H9 (cell line): ENCODE measurements at regions not wholly inside any gene's neighbourhood (a gene's known extent, or its start where the extent isn't known, plus 50 kb on each side); places are given as distances from the start of the nearest gene placed in this dataset.

ENCODE experiments used
- DNase-seq: peaks from one replicate; pipeline ENCODE4 v3.0.0-alpha.2; 2017
- H2AFZ ChIP-seq: one replicate; pipeline ENCODE4 v1.6.1; 2013; ENCODE audit warnings: mild to moderate bottlenecking, low read length, control low read depth, moderate library complexity
- H2AK5ac ChIP-seq: 2 replicates; pipeline ENCODE4 v1.6.1; 2013; ENCODE audit warnings: low read length, control low read depth, mixed read lengths; ENCODE audit not compliant: insufficient read length
- H2BK120ac ChIP-seq: one replicate; pipeline ENCODE4 v1.6.1; 2013; ENCODE audit warnings: low read depth, mild to moderate bottlenecking, low read length, control low read depth, inconsistent platforms; ENCODE audit not compliant: poor library complexity, severe bottlenecking
- H2BK12ac ChIP-seq: 2 replicates; pipeline ENCODE4 v1.6.1; 2013; ENCODE audit warnings: low read length, control low read depth, mixed read lengths, low read depth; ENCODE audit not compliant: insufficient read length
- H2BK15ac ChIP-seq: 2 replicates; pipeline ENCODE4 v1.6.1; 2013; ENCODE audit warnings: low read depth, low read length, control low read depth
- H2BK20ac ChIP-seq: one replicate; pipeline ENCODE4 v1.6.1; 2013; ENCODE audit warnings: low read depth, mild to moderate bottlenecking, low read length, control low read depth, inconsistent platforms; ENCODE audit not compliant: poor library complexity, severe bottlenecking
- H2BK5ac ChIP-seq: 2 replicates; pipeline ENCODE4 v1.6.1; 2013; ENCODE audit warnings: low read length, control low read depth, mixed read lengths; ENCODE audit not compliant: insufficient read length
- H3K14ac ChIP-seq: 2 replicates; pipeline ENCODE4 v1.6.1; 2013; ENCODE audit warnings: low read length, control low read depth; ENCODE audit not compliant: insufficient read depth
- H3K18ac ChIP-seq: 2 replicates; pipeline ENCODE4 v1.6.1; 2013; ENCODE audit warnings: low read depth, mild to moderate bottlenecking, mixed read lengths, low read length, control low read depth; ENCODE audit not compliant: insufficient read length
- H3K23ac ChIP-seq: 2 replicates; pipeline ENCODE4 v1.6.1; 2013; ENCODE audit warnings: low read length, control low read depth, mixed read lengths, low read depth; ENCODE audit not compliant: insufficient read length
- H3K23me2 ChIP-seq: 2 replicates; pipeline ENCODE4 v1.6.1; 2013; ENCODE audit warnings: low read depth, mild to moderate bottlenecking, mixed read lengths, low read length, control low read depth; ENCODE audit not compliant: insufficient read length, poor library complexity, severe bottlenecking
- H3K27ac ChIP-seq: 2 replicates; pipeline ENCODE4 v1.5.1; 2013; ENCODE audit warnings: low read length, control low read depth, mixed read lengths, low read depth; ENCODE audit not compliant: insufficient read length
- H3K27me3 ChIP-seq: 2 replicates; pipeline ENCODE4 v1.6.1; 2013; ENCODE audit warnings: low read length, control low read depth, inconsistent platforms; ENCODE audit not compliant: insufficient read depth
- H3K4ac ChIP-seq: 2 replicates; pipeline ENCODE4 v1.6.1; 2013; ENCODE audit warnings: low read depth, mild to moderate bottlenecking, control low read depth, inconsistent platforms, low read length, moderate library complexity
- H3K4me1 ChIP-seq: 2 replicates; pipeline ENCODE4 v1.6.1; 2013; ENCODE audit warnings: low read length, control low read depth, inconsistent platforms; ENCODE audit not compliant: insufficient read depth
- H3K4me2 ChIP-seq: 2 replicates; pipeline ENCODE4 v1.6.1; 2013; ENCODE audit warnings: low read length, control low read depth, mixed read lengths; ENCODE audit not compliant: insufficient read length, insufficient read depth
- H3K56ac ChIP-seq: 2 replicates; pipeline ENCODE4 v1.6.1; 2013; ENCODE audit warnings: low read depth, mild to moderate bottlenecking, mixed read lengths, low read length, control low read depth; ENCODE audit not compliant: insufficient read length
- H3K79me1 ChIP-seq: 2 replicates; pipeline ENCODE4 v1.6.1; 2013; ENCODE audit warnings: low read depth, mild to moderate bottlenecking, moderate library complexity, low read length, control low read depth, inconsistent platforms; ENCODE audit not compliant: insufficient read depth, poor library complexity, severe bottlenecking
- H3K79me2 ChIP-seq: 2 replicates; pipeline ENCODE4 v1.6.1; 2013; ENCODE audit warnings: low read length, control low read depth, inconsistent platforms; ENCODE audit not compliant: insufficient read depth
- H3K9ac ChIP-seq: 2 replicates; pipeline ENCODE4 v1.6.1; 2013; ENCODE audit warnings: low read length, control low read depth, mixed read lengths; ENCODE audit not compliant: insufficient read length; ENCODE audit errors: extremely low read depth
- H3K9me3 ChIP-seq: one replicate; pipeline ENCODE4 v1.6.1; 2013; ENCODE audit warnings: low read depth, low read length, inconsistent platforms; ENCODE audit not compliant: control insufficient read depth
- H3T11ph ChIP-seq: one replicate; pipeline ENCODE4 v1.6.1; 2013; ENCODE audit warnings: mild to moderate bottlenecking, low read length, control low read depth, inconsistent platforms
- H4K20me1 ChIP-seq: one replicate; pipeline ENCODE4 v1.6.1; 2013; ENCODE audit not compliant: control insufficient read depth, insufficient read length, insufficient read depth
- H4K5ac ChIP-seq: 2 replicates; pipeline ENCODE4 v1.6.1; 2013; ENCODE audit warnings: low read depth, mild to moderate bottlenecking, mixed read lengths, low read length, control low read depth; ENCODE audit not compliant: insufficient read length
- H4K8ac ChIP-seq: replicated peaks from 2 replicates; pipeline ENCODE4 v1.6.1; 2013; ENCODE audit warnings: low read length, control low read depth, mixed read lengths, low read depth; ENCODE audit not compliant: insufficient read length
- H4K91ac ChIP-seq: 2 replicates; pipeline ENCODE4 v1.6.1; 2013; ENCODE audit warnings: low read depth, mild to moderate bottlenecking, moderate library complexity, mixed read lengths, low read length, control low read depth; ENCODE audit not compliant: insufficient read length
- H3K27ac Mint-ChIP-seq, 3 experiments: 2 replicates in 2 of 3; 3 replicates in 1 of 3; pipeline ENCODE4 v1.8.0; 2020 to 2021; ENCODE audit warnings: mixed read lengths in 3 of 3, mild to moderate bottlenecking in 1 of 3, moderate library complexity in 1 of 3
- H3K27me3 Mint-ChIP-seq: 2 replicates; pipeline ENCODE4 v1.8.0; 2021; ENCODE audit warnings: low read depth, mild to moderate bottlenecking, moderate library complexity, mixed read lengths
- H3K36me3 Mint-ChIP-seq, 3 experiments: 2 replicates in 2 of 3; 3 replicates in 1 of 3; pipeline ENCODE4 v1.8.0; 2020 to 2021; ENCODE audit warnings: low read depth in 3 of 3, mixed read lengths in 3 of 3; ENCODE audit not compliant: insufficient read depth in 1 of 3
- H3K4me1 Mint-ChIP-seq, 2 experiments: 2 replicates each; pipeline ENCODE4 v1.8.0; 2020; ENCODE audit warnings: mixed read lengths in 2 of 2
- H3K4me3 Mint-ChIP-seq, 2 experiments: 2 replicates in 1 of 2; 3 replicates in 1 of 2; pipeline ENCODE4 v1.8.0; 2020 to 2021; ENCODE audit warnings: mild to moderate bottlenecking in 2 of 2, mixed read lengths in 2 of 2, moderate library complexity in 1 of 2
- H3K9me3 Mint-ChIP-seq, 2 experiments: 2 replicates in 1 of 2; 3 replicates in 1 of 2; pipeline ENCODE4 v1.8.0; 2020; ENCODE audit warnings: mild to moderate bottlenecking in 2 of 2, mixed read lengths in 2 of 2, moderate library complexity in 1 of 2
- CTCF ChIP-seq: fragments of 200-600 bp; sonication (generic); conservative IDR thresholded peaks from 3 replicates; pipeline ENCODE4 v1.8.0; 2021; ENCODE audit warnings: antibody characterized with exemption, mild to moderate bottlenecking
- WGBS: extraction: QIAGEN DNeasy Blood & Tissue Kit; methylation state at CpG from one replicate; pipeline ENCODE4 v1.1.7; 2013; ENCODE audit warnings: missing lambda C conversion rate, low lambda C conversion rate, mixed read lengths; ENCODE audit not compliant: insufficient read length; ENCODE audit errors: extremely low coverage; 5-methylcytosine and 5-hydroxymethylcytosine counted together

- Histone ChIP-seq H4K8ac (no peak overlapping the region), H3K56ac (no peak overlapping the region), H3K4ac (no peak overlapping the region), H4K91ac (no peak overlapping the region), H3T11ph (no peak overlapping the region), H3K23me2 (no peaks in the 10 kb centered on the region), H3K27ac (no peak overlapping the region), H3K4me2 (no peak overlapping the region), H2AK5ac (no peak overlapping the region), H2BK12ac (no peak overlapping the region), H2BK5ac (no peak overlapping the region), H3K14ac (no peak overlapping the region), H3K9me3 (no peaks in the 10 kb centered on the region), H2BK120ac (no peak overlapping the region), H3K9ac (no peak overlapping the region), H4K5ac (no peak overlapping the region), H3K4me1 (no peaks in the 10 kb centered on the region; the same call in 1 of the 2 replicates), H2BK20ac (no peak overlapping the region), H2BK15ac (no peak overlapping the region), H3K79me2 (no peaks in the 10 kb centered on the region), H3K27me3 (no peaks in the 10 kb centered on the region), H3K23ac (no peak overlapping the region), H3K79me1 (no peaks in the 10 kb centered on the region), H3K18ac (no peak overlapping the region), H2AFZ (no peak overlapping the region), H4K20me1 (no peaks in the 10 kb centered on the region)
- Mint-ChIP-seq H3K36me3 (no peaks in the 10 kb centered on the region; a peak in 1 of 7 replicates), H3K27ac (peak overlapping the region in 1 of 3 experiments; percentile 60; a peak in 2 of 7 replicates), H3K9me3 (peaks cover 0 to 1% of the 10 kb centered on the region in 2 experiments; a peak in 1 of 5 replicates), H3K4me1 (peaks cover 12 to 13% of the 10 kb centered on the region in 2 experiments), H3K27me3 (no peaks in the 10 kb centered on the region; the same call in 1 of the 2 replicates), H3K4me3 (no peak overlapping the region)
- no CpG with 5 or more reads among the region's 7 CpGs for WGBS
- no peak for DNase-seq
- no peak for TF ChIP-seq CTCF
Measured at GRCh38 chr7:148521271-148521670, 69.3 kb upstream of the C7orf33 start.
